Anterior cingulate cortex (tissue), 58 donors: ENCODE measurements at regions not wholly inside any gene's neighbourhood (a gene's known extent, or its start where the extent isn't known, plus 50 kb on each side); places are given as distances from the start of the nearest gene placed in this dataset.

ENCODE experiments used
- DNase-seq, 58 donors: peaks; one replicate each; lab custom pipeline; 2025; lab: John Stamatoyannopoulos, UW

- peak in 47 of 58 donors; percentile 10 to 83 (median 54) for DNase-seq
Measured at GRCh38 chr1:98051065-98051675, 130.3 kb upstream of the DPYD start.

- peak in 19 of 58 donors; percentile 2 to 61 (median 30) for DNase-seq
Measured at GRCh38 chr1:98049370-98050135, 128.7 kb upstream of the DPYD start.

GRCh38 chr1:98048751-98049325, 128.0 kb upstream of the DPYD start:
- DNase-seq, result no peak

- DNase-seq, result peak in 49 of 58 donors; percentile 18 to 81 (median 57)
Measured at GRCh38 chr1:98048244-98048643, 127.4 kb upstream of the DPYD start.

- DNase-seq, result no peak
Measured at GRCh38 chr1:98047171-98047570, 126.3 kb upstream of the DPYD start.

- DNase-seq, result peak in 18 of 58 donors; percentile 2 to 59 (median 20)
Measured at GRCh38 chr1:98045767-98046641, 125.2 kb upstream of the DPYD start.

GRCh38 chr1:98045211-98045766, 124.5 kb upstream of the DPYD start:
- peak in 15 of 58 donors; percentile 11 to 59 (median 33) for DNase-seq

- DNase-seq, result peak in 2 of 58 donors; percentile 12 to 24
Measured at GRCh38 chr1:98044766-98045165, 123.9 kb upstream of the DPYD start.

- DNase-seq, result peak in 3 of 58 donors; percentile 10 to 34 (median 21)
Measured at GRCh38 chr1:98044071-98044697, 123.3 kb upstream of the DPYD start.

- peak in 4 of 58 donors; percentile 4 to 39 (median 20) for DNase-seq
Measured at GRCh38 chr1:98035602-98036002, 114.8 kb upstream of the DPYD start.

GRCh38 chr1:98034505-98034904, 113.7 kb upstream of the DPYD start:
- peak in 2 of 58 donors; percentile 7 to 34 for DNase-seq

GRCh38 chr1:98032958-98033357, 112.1 kb upstream of the DPYD start:
- DNase-seq, result no peak

- no peak for DNase-seq
Measured at GRCh38 chr1:98030976-98031375, 110.1 kb upstream of the DPYD start.

- DNase-seq, result no peak
Measured at GRCh38 chr1:98030483-98030882, 109.6 kb upstream of the DPYD start.

GRCh38 chr1:98028800-98029199, 108.0 kb upstream of the DPYD start:
- no peak for DNase-seq

- no peak for DNase-seq
Measured at GRCh38 chr1:98027103-98027705, 106.4 kb upstream of the DPYD start.

GRCh38 chr1:98025858-98026257, 105.0 kb upstream of the DPYD start:
- DNase-seq, result no peak

- DNase-seq, result no peak
Measured at GRCh38 chr1:98021126-98021525, 100.3 kb upstream of the DPYD start.

- no peak for DNase-seq
Measured at GRCh38 chr1:98019747-98020146, 98.9 kb upstream of the DPYD start.
